ENCODE measurements at regions not wholly inside any gene's neighbourhood (a gene's known extent, or its start where the extent isn't known, plus 50 kb on each side); places are given as distances from the start of the nearest gene placed in this dataset.

GRCh38 chr3:72550582-72551262 is 297.5 kb downstream of the SHQ1 start:
- WGBS (ENCODE audit: insufficient coverage): 93% methylated on average over 2 of the region's 4 CpGs
- Histone ChIP-seq H3K4me3 (replicated peaks in 1 of 3; ENCODE audit: low read depth in 2 of 3, low read length in 3 of 3) (no peak overlapping the region), H3K4me1 (ENCODE audit: control insufficient read depth in 1 of 2, insufficient read depth in 2 of 2, low read length in 2 of 2) (peaks cover 18 to 19% of the 10 kb centered on the region in 2 donors), H3K9ac (ENCODE audit: insufficient read depth, low read length, poor library complexity, severe bottlenecking) (no peak overlapping the region), H3K4me2 (replicated peaks; ENCODE audit: extremely low read depth, low read length, poor library complexity, severe bottlenecking) (no peak overlapping the region), H3K9me3 (replicated peaks in 1 of 2; ENCODE audit: control insufficient read depth in 1 of 2, insufficient read depth in 1 of 2, low read length in 2 of 2) (no peaks in the 10 kb centered on the region), H3K36me3 (replicated peaks in 1 of 2; ENCODE audit: control insufficient read depth in 1 of 2, insufficient read depth in 2 of 2, low read length in 2 of 2) (no peaks in the 10 kb centered on the region), H2AFZ (ENCODE audit: insufficient read depth, low read depth, low read length, poor library complexity, severe bottlenecking) (no peak overlapping the region), H3K27me3 (ENCODE audit: control insufficient read depth in 2 of 2, insufficient read depth in 2 of 2, low read length in 2 of 2) (no peaks in the 10 kb centered on the region), H3K79me2 (ENCODE audit: insufficient read depth, low read length) (no peaks in the 10 kb centered on the region), H4K20me1 (ENCODE audit: insufficient read depth, low read length) (no peaks in the 10 kb centered on the region), H3K27ac (ENCODE audit: low read depth in 1 of 2, low read length in 2 of 2) (no peak overlapping the region)
- no peaks in the 10 kb centered on the region for H3K36me3 Mint-ChIP-seq
- H3K4me1 Mint-ChIP-seq: peaks cover 24% of the 10 kb centered on the region
- peak overlapping the region in 3 of 7 donors; percentile 47 to 84 (median 74) for H3K27ac Mint-ChIP-seq
- no peak for DNase-seq
- no peak overlapping the region for H3K4me3 Mint-ChIP-seq
- intact Hi-C loops (cut with micrococcal nuclease): no loop called here
- peaks cover 0 to 3% (median 0%) of the 10 kb centered on the region in 7 donors for H3K9me3 Mint-ChIP-seq
- peaks cover 0 to 6% (median 3%) of the 10 kb centered on the region in 3 donors for H3K27me3 Mint-ChIP-seq (ENCODE audit: low read depth in 3 of 3)
- TF ChIP-seq CTCF (IDR thresholded peaks at IDR 0.05): no peak

GRCh38 chr3:72549761-72550581 is 298.3 kb downstream of the SHQ1 start:
- Histone ChIP-seq H3K9ac (ENCODE audit: insufficient read depth, low read length, poor library complexity, severe bottlenecking) (peak overlapping the region; percentile 28), H3K4me3 (replicated peaks in 1 of 3; ENCODE audit: low read depth in 2 of 3, low read length in 3 of 3) (peak overlapping the region; percentile 6 to 60 (median 20)), H3K9me3 (replicated peaks in 1 of 2; ENCODE audit: control insufficient read depth in 1 of 2, insufficient read depth in 1 of 2, low read length in 2 of 2) (no peaks in the 10 kb centered on the region), H3K4me2 (replicated peaks; ENCODE audit: extremely low read depth, low read length, poor library complexity, severe bottlenecking) (peak overlapping the region; percentile 64), H4K20me1 (ENCODE audit: insufficient read depth, low read length) (no peaks in the 10 kb centered on the region), H3K27ac (ENCODE audit: low read depth in 1 of 2, low read length in 2 of 2) (peak overlapping the region in 1 of 2 donors; percentile 34), H3K79me2 (ENCODE audit: insufficient read depth, low read length) (no peaks in the 10 kb centered on the region), H3K27me3 (ENCODE audit: control insufficient read depth in 2 of 2, insufficient read depth in 2 of 2, low read length in 2 of 2) (no peaks in the 10 kb centered on the region), H3K4me1 (ENCODE audit: control insufficient read depth in 1 of 2, insufficient read depth in 2 of 2, low read length in 2 of 2) (peaks cover 18 to 19% of the 10 kb centered on the region in 2 donors), H2AFZ (ENCODE audit: insufficient read depth, low read depth, low read length, poor library complexity, severe bottlenecking) (peak overlapping the region; percentile 78), H3K36me3 (replicated peaks in 1 of 2; ENCODE audit: control insufficient read depth in 1 of 2, insufficient read depth in 2 of 2, low read length in 2 of 2) (no peaks in the 10 kb centered on the region)
- Mint-ChIP-seq H3K27me3 (ENCODE audit: low read depth in 3 of 3) (peaks cover 0 to 6% (median 3%) of the 10 kb centered on the region in 3 donors), H3K4me3 (peak overlapping the region; percentile 66 to 84), H3K4me1 (peaks cover 24% of the 10 kb centered on the region), H3K27ac (peak overlapping the region; percentile 8 to 85 (median 69)), H3K9me3 (no peaks in the 10 kb centered on the region), H3K36me3 (no peaks in the 10 kb centered on the region)
- WGBS (ENCODE audit: insufficient coverage): 73% methylated on average over 4 of the region's 12 CpGs
- DNase-seq: peak in 1 of 3 donors; percentile 14
- TF ChIP-seq CTCF (IDR thresholded peaks at IDR 0.05): no peak
- intact Hi-C loops (cut with micrococcal nuclease): no loop called here
